ENCODE measurements at regions not wholly inside any gene's neighbourhood (a gene's known extent, or its start where the extent isn't known, plus 50 kb on each side); places are given as distances from the start of the nearest gene placed in this dataset.

DNA sequence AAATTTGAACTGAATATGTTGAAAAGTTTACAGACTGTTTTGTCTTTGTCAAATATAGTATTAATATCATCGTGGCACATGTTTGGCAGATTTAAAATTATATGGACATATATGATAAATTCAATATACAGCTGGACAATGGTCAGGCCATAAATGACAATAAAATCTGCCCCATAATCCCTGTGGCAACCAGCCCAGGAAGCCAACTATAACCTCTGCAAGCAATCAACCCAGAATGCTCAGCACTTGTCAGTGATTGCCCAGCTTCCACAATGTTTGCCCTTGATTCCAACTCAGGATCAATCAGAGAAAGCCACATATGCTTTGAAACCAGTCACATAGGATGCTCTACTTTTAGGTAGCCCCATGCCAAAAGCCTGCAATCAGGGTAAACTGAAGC is 671.9 kb downstream of the SUCLG1 start:
- no peaks in the 10 kb centered on the region for H3K4me1 ChIP-seq (ENCODE audit: low read length)
- no peak overlapping the region for H3K4me2 ChIP-seq (ENCODE audit: low read depth, low read length)
- TF ChIP-seq EZH2 (optimal IDR thresholded peaks at IDR 0.05; ENCODE audit: low read depth, low read length) (no peak), CTCF (IDR thresholded peaks at IDR 0.05; ENCODE audit: low read length) (no peak), EZH2phosphoT487 (IDR thresholded peaks at IDR 0.05; ENCODE audit: low read length) (no peak)

GRCh38 chr2:83786140-83786539 is 672.9 kb downstream of the SUCLG1 start:
- Histone ChIP-seq H3K27ac (ENCODE audit: low read length) (no peak overlapping the region), H3K4me1 (ENCODE audit: low read length) (no peaks in the 10 kb centered on the region), H3K36me3 (replicated peaks; ENCODE audit: insufficient read depth, low read length) (no peaks in the 10 kb centered on the region), H3K27me3 (replicated peaks; ENCODE audit: insufficient read depth, low read length) (no peaks in the 10 kb centered on the region), H3K9ac (ENCODE audit: low read length) (no peak overlapping the region), H2AFZ (ENCODE audit: low read length) (no peak overlapping the region), H3K9me2 (replicated peaks; ENCODE audit: insufficient read depth, low read length) (no peaks in the 10 kb centered on the region), H3K9me3 (replicated peaks; ENCODE audit: insufficient read depth, low read length) (no peaks in the 10 kb centered on the region), H3K4me3 (ENCODE audit: low read length) (no peak overlapping the region), H3K79me2 (ENCODE audit: low read length) (no peaks in the 10 kb centered on the region), H3F3A (ENCODE audit: insufficient read depth, low read length) (no peaks in the 10 kb centered on the region), H3K4me2 (ENCODE audit: low read depth, low read length) (no peak overlapping the region), H4K20me1 (ENCODE audit: insufficient read depth, low read length) (no peaks in the 10 kb centered on the region)
- TF ChIP-seq CTCF (IDR thresholded peaks at IDR 0.05; ENCODE audit: low read length) (no peak), EZH2phosphoT487 (IDR thresholded peaks at IDR 0.05; ENCODE audit: low read length) (no peak), EZH2 (optimal IDR thresholded peaks at IDR 0.05; ENCODE audit: low read depth, low read length) (no peak)
- DNase-seq = no peak

More for the DNA sequence above, 671.9 kb downstream of the SUCLG1 start:
- no peak overlapping the region for H3K27ac ChIP-seq (ENCODE audit: low read length)
- no peaks in the 10 kb centered on the region for H3K27me3 ChIP-seq (replicated peaks; ENCODE audit: insufficient read depth, low read length)
- no peak for DNase-seq
- H3K9me3 ChIP-seq (replicated peaks; ENCODE audit: insufficient read depth, low read length) = no peaks in the 10 kb centered on the region
- H3F3A ChIP-seq (ENCODE audit: insufficient read depth, low read length) = no peaks in the 10 kb centered on the region
- H3K9ac ChIP-seq (ENCODE audit: low read length) = no peak overlapping the region
- H3K9me2 ChIP-seq (replicated peaks; ENCODE audit: insufficient read depth, low read length) = no peaks in the 10 kb centered on the region
- no peak overlapping the region for H3K4me3 ChIP-seq (ENCODE audit: low read length)
- no peak overlapping the region for H2AFZ ChIP-seq (ENCODE audit: low read length)
- H3K79me2 ChIP-seq (ENCODE audit: low read length) = no peaks in the 10 kb centered on the region
- no peaks in the 10 kb centered on the region for H4K20me1 ChIP-seq (ENCODE audit: insufficient read depth, low read length)
- no peaks in the 10 kb centered on the region for H3K36me3 ChIP-seq (replicated peaks; ENCODE audit: insufficient read depth, low read length)

DNA sequence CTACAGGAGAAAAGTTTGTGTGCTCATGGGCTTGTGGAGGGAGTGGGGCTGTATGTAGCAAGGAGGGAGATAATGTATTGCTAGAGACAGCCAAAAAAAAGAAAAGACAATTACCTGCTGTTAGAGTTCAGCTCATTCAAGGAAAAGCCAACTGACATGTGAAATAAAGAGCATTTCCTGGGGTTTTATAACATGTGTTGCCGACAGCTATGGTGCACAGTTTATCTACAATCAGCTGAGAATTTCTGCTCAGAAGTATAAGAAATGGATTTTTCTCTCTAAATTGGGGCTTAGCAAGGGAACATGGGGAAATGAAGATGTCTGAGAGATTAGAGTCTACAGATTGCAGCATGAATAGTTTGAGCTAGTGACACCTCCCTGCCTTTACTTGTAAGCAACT is 674.1 kb downstream of the SUCLG1 start:
- H3K4me1 ChIP-seq (ENCODE audit: low read length) = no peaks in the 10 kb centered on the region
- no peak overlapping the region for H3K9ac ChIP-seq (ENCODE audit: low read length)
- no peaks in the 10 kb centered on the region for H3F3A ChIP-seq (ENCODE audit: insufficient read depth, low read length)
- DNase-seq = no peak
- no peak overlapping the region for H3K4me2 ChIP-seq (ENCODE audit: low read depth, low read length)
- no peaks in the 10 kb centered on the region for H3K36me3 ChIP-seq (replicated peaks; ENCODE audit: insufficient read depth, low read length)
- no peaks in the 10 kb centered on the region for H3K9me2 ChIP-seq (replicated peaks; ENCODE audit: insufficient read depth, low read length)
- TF ChIP-seq EZH2phosphoT487 (IDR thresholded peaks at IDR 0.05; ENCODE audit: low read length) = no peak
- no peak for TF ChIP-seq EZH2 (optimal IDR thresholded peaks at IDR 0.05; ENCODE audit: low read depth, low read length)
- TF ChIP-seq CTCF (IDR thresholded peaks at IDR 0.05; ENCODE audit: low read length) = no peak
- H3K4me3 ChIP-seq (ENCODE audit: low read length) = no peak overlapping the region
- no peak overlapping the region for H3K27ac ChIP-seq (ENCODE audit: low read length)
- H3K79me2 ChIP-seq (ENCODE audit: low read length) = no peaks in the 10 kb centered on the region
- no peaks in the 10 kb centered on the region for H3K9me3 ChIP-seq (replicated peaks; ENCODE audit: insufficient read depth, low read length)
- no peaks in the 10 kb centered on the region for H3K27me3 ChIP-seq (replicated peaks; ENCODE audit: insufficient read depth, low read length)
- no peak overlapping the region for H2AFZ ChIP-seq (ENCODE audit: low read length)
- no peaks in the 10 kb centered on the region for H4K20me1 ChIP-seq (ENCODE audit: insufficient read depth, low read length)
